ENCODE measurements at regions not wholly inside any gene's neighbourhood (a gene's known extent, or its start where the extent isn't known, plus 50 kb on each side); places are given as distances from the start of the nearest gene placed in this dataset.

GRCh38 chr17:31629696-31630470 lies 229.2 kb downstream of the COPRS start:
- Histone ChIP-seq H3K4me3 (no peak overlapping the region), H3K36me3 (replicated peaks; ENCODE audit: insufficient read depth, low read depth) (no peaks in the 10 kb centered on the region), H3K79me2 (no peaks in the 10 kb centered on the region), H3K4me1 (ENCODE audit: insufficient read depth) (no peaks in the 10 kb centered on the region), H3K9me3 (ENCODE audit: low read depth) (peaks cover 6% of the 10 kb centered on the region), H3K27me3 (no peaks in the 10 kb centered on the region), H4K20me1 (ENCODE audit: insufficient read depth, poor library complexity, severe bottlenecking) (no peaks in the 10 kb centered on the region), H2AFZ (no peak overlapping the region), H3K9me2 (replicated peaks; ENCODE audit: insufficient read depth) (no peaks in the 10 kb centered on the region), H3K4me2 (no peak overlapping the region), H3K27ac (no peak overlapping the region)
- TF ChIP-seq EZH2 (IDR thresholded peaks at IDR 0.05; ENCODE audit: borderline replicate concordance), result no peak
- TF ChIP-seq EZH2phosphoT487 (IDR thresholded peaks at IDR 0.05; ENCODE audit: low read depth, severe bottlenecking, unreplicated experiment), result no peak
- TF ChIP-seq CTCF (IDR thresholded peaks at IDR 0.05; ENCODE audit: poor library complexity), result no peak
- 87% methylated on average over 8 of the region's 8 CpGs for WGBS (ENCODE audit: low lambda C conversion rate, missing lambda C conversion rate)
- no peak for DNase-seq (ENCODE audit: low spot score)

DNA sequence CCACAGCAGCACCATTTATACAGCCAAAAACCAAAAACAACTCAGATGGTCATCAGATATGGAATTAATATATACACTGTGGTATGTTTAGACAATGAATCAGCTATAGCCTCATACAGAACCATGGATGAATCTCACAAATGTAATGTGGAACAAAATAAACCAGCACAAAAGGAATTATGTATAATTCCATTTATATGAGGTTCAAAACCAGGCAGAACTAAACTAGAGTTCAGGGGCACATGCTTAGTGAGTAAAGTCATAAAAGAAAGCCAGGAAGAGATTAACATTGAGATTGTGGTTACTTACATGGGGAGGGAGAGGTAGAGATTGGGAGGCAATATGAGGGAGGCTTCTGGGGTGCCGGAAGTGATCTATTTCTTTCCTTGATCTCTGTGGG lies 231.1 kb downstream of the COPRS start:
- H3K27ac ChIP-seq, result no peak overlapping the region
- no peaks in the 10 kb centered on the region for H3K4me1 ChIP-seq (ENCODE audit: insufficient read depth)
- no peaks in the 10 kb centered on the region for H3K36me3 ChIP-seq (replicated peaks; ENCODE audit: insufficient read depth, low read depth)
- TF ChIP-seq CTCF (IDR thresholded peaks at IDR 0.05; ENCODE audit: poor library complexity) (no peak), EZH2phosphoT487 (IDR thresholded peaks at IDR 0.05; ENCODE audit: low read depth, severe bottlenecking, unreplicated experiment) (no peak), EZH2 (IDR thresholded peaks at IDR 0.05; ENCODE audit: borderline replicate concordance) (no peak)
- no peaks in the 10 kb centered on the region for H3K79me2 ChIP-seq
- no peaks in the 10 kb centered on the region for H3K9me2 ChIP-seq (replicated peaks; ENCODE audit: insufficient read depth)
- no peak for DNase-seq (ENCODE audit: low spot score)
- no peaks in the 10 kb centered on the region for H3K27me3 ChIP-seq
- H4K20me1 ChIP-seq (ENCODE audit: insufficient read depth, poor library complexity, severe bottlenecking), result no peaks in the 10 kb centered on the region
- peaks cover 18% of the 10 kb centered on the region for H3K9me3 ChIP-seq (ENCODE audit: low read depth)
- H3K4me3 ChIP-seq, result no peak overlapping the region
- no peak overlapping the region for H3K4me2 ChIP-seq
- WGBS (ENCODE audit: low lambda C conversion rate, missing lambda C conversion rate), result 76% methylated on average over 1 of the region's 1 CpG
- no peak overlapping the region for H2AFZ ChIP-seq

DNA sequence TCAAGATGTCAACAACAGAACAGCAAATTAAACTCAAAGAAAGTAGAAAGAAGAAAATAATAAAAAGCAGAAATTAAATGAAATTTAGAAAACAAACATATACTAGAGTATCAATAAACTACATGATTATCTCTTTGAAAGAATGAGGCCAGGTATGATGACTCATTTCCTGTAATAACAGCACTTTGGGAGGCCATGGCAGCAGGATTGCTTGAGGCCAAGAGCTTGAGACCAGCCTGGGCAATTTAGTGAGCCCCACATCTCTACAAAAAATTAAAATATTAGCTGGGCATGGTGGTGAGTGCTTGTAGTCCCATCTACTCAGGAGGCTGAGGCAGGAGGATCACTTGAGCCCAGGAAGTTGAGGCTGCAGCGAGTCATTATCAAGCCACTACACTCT lies 232.5 kb downstream of the RAB11FIP4 start:
- DNase-seq (ENCODE audit: low spot score), result no peak
- no peaks in the 10 kb centered on the region for H3K36me3 ChIP-seq (replicated peaks; ENCODE audit: insufficient read depth, low read depth)
- no peaks in the 10 kb centered on the region for H3K79me2 ChIP-seq
- H3K4me1 ChIP-seq (ENCODE audit: insufficient read depth), result no peaks in the 10 kb centered on the region
- no peaks in the 10 kb centered on the region for H3K9me2 ChIP-seq (replicated peaks; ENCODE audit: insufficient read depth)
- no peaks in the 10 kb centered on the region for H3K27me3 ChIP-seq
- no peak overlapping the region for H3K4me3 ChIP-seq
- TF ChIP-seq EZH2phosphoT487 (IDR thresholded peaks at IDR 0.05; ENCODE audit: low read depth, severe bottlenecking, unreplicated experiment), result no peak
- TF ChIP-seq EZH2 (IDR thresholded peaks at IDR 0.05; ENCODE audit: borderline replicate concordance), result no peak
- TF ChIP-seq CTCF (IDR thresholded peaks at IDR 0.05; ENCODE audit: poor library complexity), result no peak
- H4K20me1 ChIP-seq (ENCODE audit: insufficient read depth, poor library complexity, severe bottlenecking), result no peaks in the 10 kb centered on the region
- no peak overlapping the region for H2AFZ ChIP-seq
- WGBS (ENCODE audit: low lambda C conversion rate, missing lambda C conversion rate), result 100% methylated on average over 1 of the region's 1 CpG
- H3K27ac ChIP-seq, result no peak overlapping the region
- H3K4me2 ChIP-seq, result no peak overlapping the region
- peaks cover 18% of the 10 kb centered on the region for H3K9me3 ChIP-seq (ENCODE audit: low read depth)

Data from hepatocyte (in vitro differentiated cells).